Liver (tissue), 7 donors: ENCODE measurements at regions not wholly inside any gene's neighbourhood (a gene's known extent, or its start where the extent isn't known, plus 50 kb on each side); places are given as distances from the start of the nearest gene placed in this dataset.

Source experiments
- DNase-seq: peaks from one replicate; pipeline ENCODE4 v3.0.0-alpha.2; 2017; ENCODE audit warnings: low spot score
- H3K27ac ChIP-seq, 2 donors: one replicate each; pipeline ENCODE4 v1.7.0; 2013; ENCODE audit warnings: inconsistent platforms in 2 of 2, low read length in 2 of 2, control low read depth in 1 of 2, low read depth in 1 of 2, mild to moderate bottlenecking in 1 of 2
- H3K27me3 ChIP-seq, 4 donors: one replicate each; pipeline versions ENCODE4 v1.6.1 to v1.7.0; 2013; ENCODE audit warnings: low read length in 3 of 4, inconsistent platforms in 1 of 4, mild to moderate bottlenecking in 1 of 4, moderate library complexity in 1 of 4; ENCODE audit not compliant: control insufficient read depth in 4 of 4, insufficient read depth in 4 of 4
- H3K36me3 ChIP-seq, 4 donors: one replicate each; pipeline versions ENCODE4 v1.6.1 to v1.7.0; 2013; ENCODE audit warnings: low read length in 3 of 4, mild to moderate bottlenecking in 3 of 4, low read depth in 1 of 4, moderate library complexity in 1 of 4; ENCODE audit not compliant: control insufficient read depth in 4 of 4, insufficient read depth in 3 of 4
- H3K4me1 ChIP-seq, 4 donors: one replicate each; pipeline versions ENCODE4 v1.6.1 to v1.7.0; 2013; ENCODE audit warnings: low read length in 3 of 4, mild to moderate bottlenecking in 3 of 4, moderate library complexity in 1 of 4; ENCODE audit not compliant: control insufficient read depth in 4 of 4, insufficient read depth in 4 of 4
- H3K4me3 ChIP-seq, 3 donors: one replicate each; pipeline versions ENCODE4 v1.6.1 to v1.7.0; 2013; ENCODE audit warnings: low read length in 3 of 3, control low read depth in 1 of 3, low read depth in 1 of 3, mild to moderate bottlenecking in 1 of 3
- H3K9ac ChIP-seq, 2 donors: one replicate each; pipeline ENCODE4 v1.7.0; 2013; ENCODE audit warnings: low read length in 2 of 2, mild to moderate bottlenecking in 2 of 2, moderate library complexity in 2 of 2, control low read depth in 1 of 2, low read depth in 1 of 2
- H3K9me3 ChIP-seq, 4 donors: one replicate each; pipeline versions ENCODE4 v1.6.1 to v1.7.0; 2013; ENCODE audit warnings: low read length in 3 of 4; ENCODE audit not compliant: control insufficient read depth in 4 of 4
- EGR1 ChIP-seq, 2 donors: IDR thresholded peaks; 2 replicates each; pipeline ENCODE4 v1.6.1; 2016 to 2018; ENCODE audit warnings: antibody characterized with exemption in 2 of 2, low read depth in 2 of 2
- FOXA1 ChIP-seq: IDR thresholded peaks from 2 replicates; pipeline ENCODE4 v1.6.1; 2016; ENCODE audit warnings: antibody characterized with exemption
- FOXA2 ChIP-seq: IDR thresholded peaks from 2 replicates; pipeline ENCODE4 v1.6.1; 2016; ENCODE audit warnings: antibody characterized with exemption
- GABPA ChIP-seq, 2 donors: IDR thresholded peaks in 1 of 2; conservative IDR thresholded peaks in 1 of 2; 2 replicates each; pipeline ENCODE4 v1.6.1; 2016; ENCODE audit warnings: antibody characterized with exemption in 2 of 2, mild to moderate bottlenecking in 1 of 2, moderate library complexity in 1 of 2
- HNF4A ChIP-seq, 2 donors: conservative IDR thresholded peaks; 2 replicates each; pipeline ENCODE4 v1.6.1; 2016; ENCODE audit warnings: antibody characterized with exemption in 2 of 2, mild to moderate bottlenecking in 2 of 2
- HNF4G ChIP-seq: IDR thresholded peaks from 2 replicates; pipeline ENCODE4 v1.6.1; 2016; ENCODE audit warnings: antibody characterized with exemption
- JUND ChIP-seq, 2 donors: IDR thresholded peaks; 2 replicates each; pipeline ENCODE4 v1.6.1; 2016; ENCODE audit warnings: antibody characterized with exemption in 2 of 2
- NR2F2 ChIP-seq: IDR thresholded peaks from 2 replicates; pipeline ENCODE4 v1.6.1; 2016; ENCODE audit warnings: antibody characterized with exemption
- RAD21 ChIP-seq, 2 donors: IDR thresholded peaks; 2 replicates each; pipeline ENCODE4 v1.6.1; 2016; ENCODE audit warnings: antibody characterized with exemption in 2 of 2, mild to moderate bottlenecking in 2 of 2
- RXRA ChIP-seq, 2 donors: IDR thresholded peaks; 2 replicates each; pipeline ENCODE4 v1.6.1; 2017 to 2018; ENCODE audit warnings: antibody characterized with exemption in 2 of 2, mild to moderate bottlenecking in 1 of 2
- SP1 ChIP-seq: IDR thresholded peaks from 2 replicates; pipeline ENCODE4 v1.6.1; 2018; ENCODE audit warnings: antibody characterized with exemption, mild to moderate bottlenecking
- TAF1 ChIP-seq: conservative IDR thresholded peaks from 2 replicates; pipeline ENCODE4 v1.6.1; 2016; ENCODE audit warnings: antibody characterized with exemption, mild to moderate bottlenecking
- YY1 ChIP-seq: IDR thresholded peaks from 2 replicates; pipeline ENCODE4 v1.6.1; 2016; ENCODE audit warnings: antibody characterized with exemption, mild to moderate bottlenecking
- TF ChIP-seq, protein P1 (sequence below): IDR thresholded peaks from 2 replicates; pipeline ENCODE4 v1.6.1; 2016; ENCODE audit warnings: antibody characterized with exemption
- TF ChIP-seq, protein P2 (sequence below): IDR thresholded peaks from 2 replicates; pipeline ENCODE4 v1.6.1; 2016; ENCODE audit warnings: antibody characterized with exemption
- TF ChIP-seq, protein P3 (sequence below): IDR thresholded peaks from 2 replicates; pipeline ENCODE4 v1.6.1; 2016; ENCODE audit warnings: antibody characterized with exemption, mild to moderate bottlenecking
- TF ChIP-seq, protein P4 (sequence below): IDR thresholded peaks from 2 replicates; pipeline ENCODE4 v1.6.1; 2016; ENCODE audit warnings: antibody characterized with exemption
- TF ChIP-seq, protein P5 (sequence below): fragments of 150-350 bp; IDR thresholded peaks from 2 replicates; pipeline ENCODE4 v1.5.1; 2017; ENCODE audit warnings: improper control_type of control experiment, low read depth, low read length; ENCODE audit not compliant: missing input control
- donor health status: healthy.
- donor health status: healthy.
- donor health status: healthy.
- donor health status: healthy.

DNA sequence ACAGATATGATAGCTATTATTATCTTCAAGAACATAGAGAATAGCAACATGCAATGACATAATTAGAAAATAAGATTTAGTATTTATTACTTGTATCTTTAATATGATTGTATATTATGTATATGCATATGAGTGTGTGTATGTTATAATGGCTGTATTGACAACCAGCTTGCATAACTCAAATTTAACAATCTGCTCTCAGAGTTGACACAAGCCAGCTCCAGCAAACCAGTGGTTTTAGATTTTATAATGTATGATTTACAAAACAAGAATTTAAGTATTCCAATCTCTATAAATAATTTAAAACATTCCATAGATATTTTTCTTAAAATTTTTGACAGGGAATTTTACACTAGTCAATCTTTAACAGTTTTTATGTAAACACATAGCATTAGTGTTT lies 935.9 kb upstream of the EPHA5 start:
- no peaks in the 10 kb centered on the region for H3K36me3 ChIP-seq
- no peaks in the 10 kb centered on the region for H3K4me1 ChIP-seq
- no peak overlapping the region for H3K27ac ChIP-seq
- DNase-seq = no peak
- TF ChIP-seq JUND (IDR thresholded peaks at IDR 0.05) = no peak
- TF ChIP-seq, protein P1, sequence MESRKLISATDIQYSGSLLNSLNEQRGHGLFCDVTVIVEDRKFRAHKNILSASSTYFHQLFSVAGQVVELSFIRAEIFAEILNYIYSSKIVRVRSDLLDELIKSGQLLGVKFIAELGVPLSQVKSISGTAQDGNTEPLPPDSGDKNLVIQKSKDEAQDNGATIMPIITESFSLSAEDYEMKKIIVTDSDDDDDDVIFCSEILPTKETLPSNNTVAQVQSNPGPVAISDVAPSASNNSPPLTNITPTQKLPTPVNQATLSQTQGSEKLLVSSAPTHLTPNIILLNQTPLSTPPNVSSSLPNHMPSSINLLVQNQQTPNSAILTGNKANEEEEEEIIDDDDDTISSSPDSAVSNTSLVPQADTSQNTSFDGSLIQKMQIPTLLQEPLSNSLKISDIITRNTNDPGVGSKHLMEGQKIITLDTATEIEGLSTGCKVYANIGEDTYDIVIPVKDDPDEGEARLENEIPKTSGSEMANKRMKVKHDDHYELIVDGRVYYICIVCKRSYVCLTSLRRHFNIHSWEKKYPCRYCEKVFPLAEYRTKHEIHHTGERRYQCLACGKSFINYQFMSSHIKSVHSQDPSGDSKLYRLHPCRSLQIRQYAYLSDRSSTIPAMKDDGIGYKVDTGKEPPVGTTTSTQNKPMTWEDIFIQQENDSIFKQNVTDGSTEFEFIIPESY = no peak
- H3K27me3 ChIP-seq = no peaks in the 10 kb centered on the region
- H3K9me3 ChIP-seq = no peaks in the 10 kb centered on the region
- no peak overlapping the region for H3K9ac ChIP-seq
- no peak overlapping the region for H3K4me3 ChIP-seq

DNA sequence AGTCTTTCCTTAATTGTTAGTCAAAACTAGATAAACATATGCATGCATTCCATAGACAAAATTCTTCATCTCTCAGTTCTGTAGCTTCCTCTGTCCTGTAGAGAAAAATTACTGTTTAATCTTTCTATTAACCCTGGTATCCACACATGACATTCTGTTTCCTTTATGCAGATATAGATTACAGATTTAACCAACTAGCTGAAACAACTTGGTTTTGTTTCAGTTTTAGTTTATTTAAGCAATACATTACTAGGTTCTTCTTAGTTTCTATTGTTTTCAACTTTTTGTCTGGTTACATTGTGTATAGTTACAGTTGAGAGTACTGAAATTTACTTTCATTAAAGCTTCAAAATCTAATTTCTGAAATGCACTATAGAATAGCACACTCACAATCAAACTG lies 933.9 kb upstream of the EPHA5 start:
- Histone ChIP-seq H3K4me3 (no peak overlapping the region), H3K9me3 (no peaks in the 10 kb centered on the region), H3K27me3 (no peaks in the 10 kb centered on the region), H3K27ac (no peak overlapping the region), H3K9ac (no peak overlapping the region), H3K4me1 (no peaks in the 10 kb centered on the region), H3K36me3 (no peaks in the 10 kb centered on the region)
- no peak for DNase-seq
- TF ChIP-seq GABPA (IDR thresholded peaks at IDR 0.05 in 1 of 2, conservative IDR thresholded peaks at IDR 0.05 in 1 of 2) = no peak
- TF ChIP-seq EGR1 (IDR thresholded peaks at IDR 0.05; ENCODE audit: low read depth in 2 of 2) = no peak
- TF ChIP-seq HNF4G = no peak
- TF ChIP-seq SP1 = no peak
- TF ChIP-seq, protein P2, sequence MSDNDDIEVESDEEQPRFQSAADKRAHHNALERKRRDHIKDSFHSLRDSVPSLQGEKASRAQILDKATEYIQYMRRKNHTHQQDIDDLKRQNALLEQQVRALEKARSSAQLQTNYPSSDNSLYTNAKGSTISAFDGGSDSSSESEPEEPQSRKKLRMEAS = no peak
- TF ChIP-seq YY1 = no peak

DNA sequence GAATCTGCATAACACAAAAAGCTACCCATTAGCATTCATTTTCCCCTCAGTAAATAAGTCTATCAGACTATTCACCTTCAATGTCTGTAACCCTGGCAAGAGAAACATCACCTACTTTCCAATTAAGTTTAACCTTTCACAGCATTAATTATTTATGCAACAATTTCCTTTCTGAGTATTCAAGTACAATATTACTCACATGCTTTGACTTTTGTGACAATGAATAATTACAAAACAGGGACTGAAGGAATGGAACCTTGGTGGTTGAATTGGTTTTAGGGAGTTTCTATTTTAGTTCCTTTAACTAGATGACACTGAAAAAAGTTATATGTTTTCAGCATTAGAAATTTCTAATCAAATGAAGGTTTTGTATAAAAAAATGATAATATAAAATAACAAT lies 932.3 kb upstream of the EPHA5 start:
- TF ChIP-seq, protein P2 = no peak
- no peak for TF ChIP-seq HNF4G
- TF ChIP-seq TAF1 = no peak
- TF ChIP-seq, protein P1 = no peak
- TF ChIP-seq EGR1 (IDR thresholded peaks at IDR 0.05; ENCODE audit: low read depth in 2 of 2) = no peak
- no peak for TF ChIP-seq YY1
- TF ChIP-seq, protein P3, sequence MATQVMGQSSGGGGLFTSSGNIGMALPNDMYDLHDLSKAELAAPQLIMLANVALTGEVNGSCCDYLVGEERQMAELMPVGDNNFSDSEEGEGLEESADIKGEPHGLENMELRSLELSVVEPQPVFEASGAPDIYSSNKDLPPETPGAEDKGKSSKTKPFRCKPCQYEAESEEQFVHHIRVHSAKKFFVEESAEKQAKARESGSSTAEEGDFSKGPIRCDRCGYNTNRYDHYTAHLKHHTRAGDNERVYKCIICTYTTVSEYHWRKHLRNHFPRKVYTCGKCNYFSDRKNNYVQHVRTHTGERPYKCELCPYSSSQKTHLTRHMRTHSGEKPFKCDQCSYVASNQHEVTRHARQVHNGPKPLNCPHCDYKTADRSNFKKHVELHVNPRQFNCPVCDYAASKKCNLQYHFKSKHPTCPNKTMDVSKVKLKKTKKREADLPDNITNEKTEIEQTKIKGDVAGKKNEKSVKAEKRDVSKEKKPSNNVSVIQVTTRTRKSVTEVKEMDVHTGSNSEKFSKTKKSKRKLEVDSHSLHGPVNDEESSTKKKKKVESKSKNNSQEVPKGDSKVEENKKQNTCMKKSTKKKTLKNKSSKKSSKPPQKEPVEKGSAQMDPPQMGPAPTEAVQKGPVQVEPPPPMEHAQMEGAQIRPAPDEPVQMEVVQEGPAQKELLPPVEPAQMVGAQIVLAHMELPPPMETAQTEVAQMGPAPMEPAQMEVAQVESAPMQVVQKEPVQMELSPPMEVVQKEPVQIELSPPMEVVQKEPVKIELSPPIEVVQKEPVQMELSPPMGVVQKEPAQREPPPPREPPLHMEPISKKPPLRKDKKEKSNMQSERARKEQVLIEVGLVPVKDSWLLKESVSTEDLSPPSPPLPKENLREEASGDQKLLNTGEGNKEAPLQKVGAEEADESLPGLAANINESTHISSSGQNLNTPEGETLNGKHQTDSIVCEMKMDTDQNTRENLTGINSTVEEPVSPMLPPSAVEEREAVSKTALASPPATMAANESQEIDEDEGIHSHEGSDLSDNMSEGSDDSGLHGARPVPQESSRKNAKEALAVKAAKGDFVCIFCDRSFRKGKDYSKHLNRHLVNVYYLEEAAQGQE = no peak
- TF ChIP-seq, protein P4, sequence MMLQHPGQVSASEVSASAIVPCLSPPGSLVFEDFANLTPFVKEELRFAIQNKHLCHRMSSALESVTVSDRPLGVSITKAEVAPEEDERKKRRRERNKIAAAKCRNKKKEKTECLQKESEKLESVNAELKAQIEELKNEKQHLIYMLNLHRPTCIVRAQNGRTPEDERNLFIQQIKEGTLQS = no peak
- no peak for TF ChIP-seq GABPA (IDR thresholded peaks at IDR 0.05 in 1 of 2, conservative IDR thresholded peaks at IDR 0.05 in 1 of 2)
- no peak for TF ChIP-seq SP1
- no peak for TF ChIP-seq FOXA2
- TF ChIP-seq RAD21 (IDR thresholded peaks at IDR 0.05) = no peak
- TF ChIP-seq HNF4A (conservative IDR thresholded peaks at IDR 0.05) = no peak
- TF ChIP-seq, protein P5, sequence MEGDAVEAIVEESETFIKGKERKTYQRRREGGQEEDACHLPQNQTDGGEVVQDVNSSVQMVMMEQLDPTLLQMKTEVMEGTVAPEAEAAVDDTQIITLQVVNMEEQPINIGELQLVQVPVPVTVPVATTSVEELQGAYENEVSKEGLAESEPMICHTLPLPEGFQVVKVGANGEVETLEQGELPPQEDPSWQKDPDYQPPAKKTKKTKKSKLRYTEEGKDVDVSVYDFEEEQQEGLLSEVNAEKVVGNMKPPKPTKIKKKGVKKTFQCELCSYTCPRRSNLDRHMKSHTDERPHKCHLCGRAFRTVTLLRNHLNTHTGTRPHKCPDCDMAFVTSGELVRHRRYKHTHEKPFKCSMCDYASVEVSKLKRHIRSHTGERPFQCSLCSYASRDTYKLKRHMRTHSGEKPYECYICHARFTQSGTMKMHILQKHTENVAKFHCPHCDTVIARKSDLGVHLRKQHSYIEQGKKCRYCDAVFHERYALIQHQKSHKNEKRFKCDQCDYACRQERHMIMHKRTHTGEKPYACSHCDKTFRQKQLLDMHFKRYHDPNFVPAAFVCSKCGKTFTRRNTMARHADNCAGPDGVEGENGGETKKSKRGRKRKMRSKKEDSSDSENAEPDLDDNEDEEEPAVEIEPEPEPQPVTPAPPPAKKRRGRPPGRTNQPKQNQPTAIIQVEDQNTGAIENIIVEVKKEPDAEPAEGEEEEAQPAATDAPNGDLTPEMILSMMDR = no peak
- TF ChIP-seq FOXA1 = no peak
- no peak for TF ChIP-seq NR2F2
- TF ChIP-seq RXRA (IDR thresholded peaks at IDR 0.05) = no peak
- TF ChIP-seq JUND (IDR thresholded peaks at IDR 0.05) = no peak
- Histone ChIP-seq H3K27ac (no peak overlapping the region), H3K4me3 (no peak overlapping the region), H3K27me3 (no peaks in the 10 kb centered on the region), H3K36me3 (no peaks in the 10 kb centered on the region), H3K9me3 (no peaks in the 10 kb centered on the region), H3K4me1 (no peaks in the 10 kb centered on the region), H3K9ac (no peak overlapping the region)
- DNase-seq = no peak
